Fibroblast of skin of left biceps (primary cell): ENCODE measurements at regions not wholly inside any gene's neighbourhood (a gene's known extent, or its start where the extent isn't known, plus 50 kb on each side); places are given as distances from the start of the nearest gene placed in this dataset.

Experiments
- DNase-seq, 2 experiments: peaks; one replicate each; pipeline ENCODE4 v3.0.0-alpha.2; 2013; ENCODE audit warnings: low read depth in 2 of 2

- no peak for DNase-seq
Measured at GRCh38 chr14:26993556-26993955, 395.7 kb upstream of the NOVA1 start.

- DNase-seq, result no peak
Measured at GRCh38 chr14:26995301-26995700, 397.5 kb upstream of the NOVA1 start.

GRCh38 chr14:26996246-26996645 is 398.4 kb upstream of the NOVA1 start:
- no peak for DNase-seq

- no peak for DNase-seq
Measured at GRCh38 chr14:27002179-27002578, 404.3 kb upstream of the NOVA1 start.

GRCh38 chr14:27006570-27006969 is 408.7 kb upstream of the NOVA1 start:
- DNase-seq, result no peak

- DNase-seq, result no peak
Measured at GRCh38 chr14:27008187-27008586, 410.4 kb upstream of the NOVA1 start.

GRCh38 chr14:27012641-27013040 is 414.8 kb upstream of the NOVA1 start:
- no peak for DNase-seq

- no peak for DNase-seq
Measured at GRCh38 chr14:27013678-27014077, 415.8 kb upstream of the NOVA1 start.

GRCh38 chr14:27015065-27015464 is 417.2 kb upstream of the NOVA1 start:
- DNase-seq, result no peak

GRCh38 chr14:27025648-27026047 is 427.8 kb upstream of the NOVA1 start:
- DNase-seq, result no peak

- no peak for DNase-seq
Measured at GRCh38 chr14:27026097-27026496, 428.3 kb upstream of the NOVA1 start.

GRCh38 chr14:27040552-27040951 is 442.7 kb upstream of the NOVA1 start:
- no peak for DNase-seq

- no peak for DNase-seq
Measured at GRCh38 chr14:27049701-27050100, 451.9 kb upstream of the NOVA1 start.

GRCh38 chr14:27050208-27050607 is 452.4 kb upstream of the NOVA1 start:
- DNase-seq, result no peak

- no peak for DNase-seq
Measured at GRCh38 chr14:27056586-27056985, 458.8 kb upstream of the NOVA1 start.

- no peak for DNase-seq
Measured at GRCh38 chr14:27061299-27061698, 463.5 kb upstream of the NOVA1 start.

- DNase-seq, result no peak
Measured at GRCh38 chr14:27063959-27064358, 466.1 kb upstream of the NOVA1 start.

GRCh38 chr14:27065886-27066285 is 468.1 kb upstream of the NOVA1 start:
- no peak for DNase-seq

- no peak for DNase-seq
Measured at GRCh38 chr14:27067961-27068360, 470.1 kb upstream of the NOVA1 start.

GRCh38 chr14:27072589-27072988 is 474.8 kb upstream of the NOVA1 start:
- no peak for DNase-seq

GRCh38 chr14:27075503-27075902 is 477.7 kb upstream of the NOVA1 start:
- DNase-seq, result no peak

GRCh38 chr14:27077214-27077613 is 479.4 kb upstream of the NOVA1 start:
- DNase-seq, result no peak

- DNase-seq, result no peak
Measured at GRCh38 chr14:27077710-27078109, 479.9 kb upstream of the NOVA1 start.

GRCh38 chr14:27078191-27078590 is 480.4 kb upstream of the NOVA1 start:
- no peak for DNase-seq

GRCh38 chr14:27079716-27080115 is 481.9 kb upstream of the NOVA1 start:
- DNase-seq, result no peak
